Mucosa of rectum (tissue), 2 donors: ENCODE measurements at regions not wholly inside any gene's neighbourhood (a gene's known extent, or its start where the extent isn't known, plus 50 kb on each side); places are given as distances from the start of the nearest gene placed in this dataset.

Source experiments
- H3K27ac ChIP-seq, 2 donors: one replicate each; pipeline ENCODE4 v1.7.0; 2013; ENCODE audit warnings: inconsistent platforms in 2 of 2, low read depth in 2 of 2, low read length in 2 of 2
- H3K27me3 ChIP-seq, 2 donors: one replicate each; pipeline ENCODE4 v1.7.0; 2013; ENCODE audit warnings: low read length in 2 of 2; ENCODE audit not compliant: control insufficient read depth in 2 of 2, insufficient read depth in 2 of 2
- H3K36me3 ChIP-seq, 2 donors: one replicate each; pipeline ENCODE4 v1.7.0; 2013; ENCODE audit warnings: low read length in 2 of 2; ENCODE audit not compliant: control insufficient read depth in 2 of 2, insufficient read depth in 2 of 2
- H3K4me1 ChIP-seq, 2 donors: one replicate each; pipeline ENCODE4 v1.7.0; 2013; ENCODE audit warnings: low read length in 2 of 2, mild to moderate bottlenecking in 1 of 2; ENCODE audit not compliant: control insufficient read depth in 2 of 2, insufficient read depth in 2 of 2
- H3K4me3 ChIP-seq, 2 donors: one replicate each; pipeline ENCODE4 v1.7.0; 2013; ENCODE audit warnings: low read length in 2 of 2
- H3K9ac ChIP-seq, 2 donors: one replicate each; pipeline ENCODE4 v1.7.0; 2013; ENCODE audit warnings: low read length in 2 of 2, low read depth in 1 of 2, mild to moderate bottlenecking in 1 of 2
- H3K9me3 ChIP-seq, 2 donors: one replicate each; pipeline ENCODE4 v1.7.0; 2013; ENCODE audit warnings: low read length in 2 of 2; ENCODE audit not compliant: control insufficient read depth in 2 of 2
- donor health status: healthy.
- donor health status: Normal muscosa, but diverticular disease.

DNA sequence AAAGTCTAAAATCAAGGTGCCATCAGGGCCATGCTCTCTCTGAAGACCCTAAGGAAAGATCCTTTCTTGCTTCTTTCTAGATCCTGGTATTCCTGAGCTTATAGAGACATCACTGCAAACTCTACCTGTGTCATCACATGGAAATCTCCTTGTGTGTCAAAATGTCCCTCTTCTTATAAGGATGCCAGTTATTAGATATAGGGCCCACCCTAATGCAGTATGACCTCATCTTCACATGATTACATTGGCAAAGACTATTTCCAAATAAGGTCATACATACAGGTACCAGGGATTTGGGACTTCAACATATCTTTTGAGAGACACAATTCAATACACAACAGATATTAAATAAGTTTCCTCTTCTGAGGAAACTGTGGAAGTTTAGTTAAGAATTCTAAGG is 123.9 kb downstream of the UNC5CL start:
- H3K9ac ChIP-seq, result no peak overlapping the region
- H3K27ac ChIP-seq, result no peak overlapping the region
- no peaks in the 10 kb centered on the region for H3K27me3 ChIP-seq
- H3K4me3 ChIP-seq, result no peak overlapping the region
- H3K4me1 ChIP-seq, result peaks cover 0 to 5% of the 10 kb centered on the region in 2 donors
- no peaks in the 10 kb centered on the region for H3K9me3 ChIP-seq
- H3K36me3 ChIP-seq, result no peaks in the 10 kb centered on the region

DNA sequence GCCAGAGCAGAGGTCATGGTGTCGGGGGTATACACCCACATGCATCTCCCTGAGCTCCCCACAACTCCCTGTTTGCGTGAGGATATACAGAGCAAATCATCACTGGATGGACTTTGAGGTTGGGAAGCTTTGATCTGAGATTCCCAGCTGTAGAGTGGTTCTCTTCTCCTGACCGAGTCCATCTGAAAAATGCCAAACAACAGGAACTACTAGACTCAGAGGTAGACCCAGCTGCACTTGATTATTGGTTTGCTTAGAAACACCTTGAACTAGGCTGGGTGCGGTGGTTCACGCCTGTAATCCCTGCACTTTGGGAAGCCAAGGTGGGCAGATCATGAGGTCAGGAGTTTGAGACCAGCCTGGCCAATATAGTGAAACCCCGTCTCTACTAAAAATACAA is 125.0 kb downstream of the UNC5CL start:
- no peak overlapping the region for H3K9ac ChIP-seq
- H3K36me3 ChIP-seq, result no peaks in the 10 kb centered on the region
- H3K4me1 ChIP-seq, result peaks cover 0 to 5% of the 10 kb centered on the region in 2 donors
- no peaks in the 10 kb centered on the region for H3K9me3 ChIP-seq
- H3K27me3 ChIP-seq, result no peaks in the 10 kb centered on the region
- H3K4me3 ChIP-seq, result no peak overlapping the region
- no peak overlapping the region for H3K27ac ChIP-seq

- Histone ChIP-seq H3K4me1 (peaks cover 0 to 5% of the 10 kb centered on the region in 2 donors), H3K36me3 (no peaks in the 10 kb centered on the region), H3K27me3 (no peaks in the 10 kb centered on the region), H3K9me3 (no peaks in the 10 kb centered on the region), H3K4me3 (no peak overlapping the region), H3K27ac (peak overlapping the region; percentile 16 to 24), H3K9ac (no peak overlapping the region)
Observed at GRCh38 chr6:40912158-40912946, 126.7 kb downstream of the UNC5CL start.

DNA sequence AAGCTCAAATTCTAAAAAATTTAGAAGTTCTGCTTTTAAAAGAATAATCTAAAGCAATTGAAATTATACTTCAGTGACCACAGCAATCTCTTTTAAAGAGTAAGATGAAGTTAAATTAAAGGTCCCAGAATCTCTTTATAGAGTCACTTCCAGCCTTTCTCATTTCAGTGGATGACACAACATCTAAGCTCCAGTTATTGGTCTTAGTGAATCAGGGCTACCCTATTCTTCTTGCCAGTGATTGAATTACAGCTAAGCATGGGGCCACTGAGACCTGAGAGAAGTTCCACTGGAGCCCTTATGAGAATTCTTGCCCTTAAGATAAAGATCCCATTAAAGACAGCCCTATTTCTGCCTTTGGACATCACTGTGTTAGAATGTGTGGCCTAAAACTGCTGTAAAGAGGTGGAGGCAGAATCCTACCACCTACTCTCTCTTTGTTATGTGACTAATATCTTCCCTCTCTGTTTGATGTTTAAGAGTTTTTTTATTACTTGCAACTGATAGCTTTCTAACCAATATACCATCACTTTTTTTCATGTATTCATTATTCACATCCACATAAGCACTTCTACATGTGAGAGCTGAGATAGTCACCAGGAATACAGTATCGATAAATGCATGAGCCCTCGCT is 128.6 kb downstream of the UNC5CL start:
- peaks cover 0 to 5% of the 10 kb centered on the region in 2 donors for H3K4me1 ChIP-seq
- H3K9ac ChIP-seq, result no peak overlapping the region
- H3K9me3 ChIP-seq, result no peaks in the 10 kb centered on the region
- H3K36me3 ChIP-seq, result no peaks in the 10 kb centered on the region
- no peaks in the 10 kb centered on the region for H3K27me3 ChIP-seq
- no peak overlapping the region for H3K27ac ChIP-seq
- H3K4me3 ChIP-seq, result no peak overlapping the region

DNA sequence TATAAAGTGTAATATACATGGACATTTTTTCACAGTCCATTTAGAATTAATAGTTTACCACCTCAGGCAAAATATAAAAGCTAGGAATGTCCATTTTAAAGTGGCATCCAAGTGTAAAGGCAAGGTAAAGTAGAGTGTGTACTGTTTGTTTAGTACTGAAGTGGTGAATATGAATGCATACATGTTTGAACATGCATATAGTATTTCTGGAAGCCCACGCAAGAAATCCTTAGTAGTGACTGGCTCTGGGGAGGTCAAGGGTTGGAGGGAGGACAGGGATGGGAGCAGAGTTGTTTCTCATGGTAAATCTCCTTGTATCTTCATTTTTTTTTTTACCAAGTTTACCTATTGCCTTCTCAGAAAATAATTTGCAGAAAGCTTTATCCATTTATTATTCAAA is 129.2 kb downstream of the UNC5CL start:
- H3K36me3 ChIP-seq, result no peaks in the 10 kb centered on the region
- H3K9ac ChIP-seq, result no peak overlapping the region
- no peaks in the 10 kb centered on the region for H3K27me3 ChIP-seq
- no peaks in the 10 kb centered on the region for H3K9me3 ChIP-seq
- H3K27ac ChIP-seq, result no peak overlapping the region
- no peak overlapping the region for H3K4me3 ChIP-seq
- H3K4me1 ChIP-seq, result peaks cover 0 to 5% of the 10 kb centered on the region in 2 donors

DNA sequence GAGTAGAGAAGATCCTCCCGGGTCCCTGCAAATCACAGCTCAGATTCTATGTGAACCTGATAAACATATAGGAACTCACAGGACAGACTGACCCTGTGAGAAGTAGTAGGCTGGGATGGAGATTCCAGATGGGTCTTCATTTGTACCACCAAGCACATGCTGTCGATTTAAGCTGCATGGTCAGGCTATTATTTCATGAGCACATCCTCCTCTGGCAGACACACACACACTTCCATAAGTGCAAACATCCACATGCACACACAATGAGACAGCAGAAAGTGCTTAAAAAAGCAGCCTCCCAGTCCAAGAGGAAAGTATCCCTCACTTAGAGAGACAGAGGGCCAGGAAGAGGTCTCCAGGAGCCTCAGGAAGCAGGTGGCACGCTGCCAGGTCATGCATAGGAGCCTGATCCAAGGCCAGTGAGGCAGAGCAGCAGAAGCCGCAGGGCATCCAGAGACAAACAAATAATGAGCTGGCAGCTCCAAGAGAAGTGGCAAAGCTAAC is 131.8 kb downstream of the UNC5CL start:
- Histone ChIP-seq H3K27me3 (no peaks in the 10 kb centered on the region), H3K27ac (no peak overlapping the region), H3K4me1 (peaks cover 0 to 1% of the 10 kb centered on the region in 2 donors), H3K9me3 (no peaks in the 10 kb centered on the region), H3K36me3 (no peaks in the 10 kb centered on the region), H3K9ac (no peak overlapping the region), H3K4me3 (no peak overlapping the region)

DNA sequence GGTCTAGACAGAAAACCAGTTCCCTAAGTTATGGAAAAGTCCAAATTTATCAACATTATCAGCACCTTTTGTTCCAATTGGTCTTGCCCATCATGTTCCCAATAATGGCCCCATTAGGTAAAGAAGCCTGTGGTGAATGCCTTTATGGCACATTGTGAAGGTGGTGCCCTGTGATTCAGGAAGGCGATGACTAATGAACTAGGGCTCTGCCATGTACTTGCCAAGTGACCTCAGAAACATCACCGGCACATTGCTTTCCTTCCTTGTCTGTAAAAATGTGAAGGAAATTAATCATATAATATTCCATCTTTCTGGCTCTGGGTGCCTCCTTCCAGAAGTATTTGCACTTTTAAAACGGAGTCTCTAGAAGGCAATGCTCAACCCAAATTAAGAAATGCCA is 132.3 kb downstream of the UNC5CL start:
- Histone ChIP-seq H3K27me3 (no peaks in the 10 kb centered on the region), H3K9ac (no peak overlapping the region), H3K27ac (no peak overlapping the region), H3K36me3 (no peaks in the 10 kb centered on the region), H3K4me3 (no peak overlapping the region), H3K9me3 (no peaks in the 10 kb centered on the region), H3K4me1 (no peaks in the 10 kb centered on the region)

GRCh38 chr6:40904583-40905194 is 134.3 kb downstream of the UNC5CL start:
- H3K9me3 ChIP-seq, result no peaks in the 10 kb centered on the region
- H3K27me3 ChIP-seq, result no peaks in the 10 kb centered on the region
- H3K4me1 ChIP-seq, result no peaks in the 10 kb centered on the region
- no peak overlapping the region for H3K9ac ChIP-seq
- no peaks in the 10 kb centered on the region for H3K36me3 ChIP-seq
- H3K4me3 ChIP-seq, result no peak overlapping the region
- no peak overlapping the region for H3K27ac ChIP-seq

- no peaks in the 10 kb centered on the region for H3K4me1 ChIP-seq
- no peak overlapping the region for H3K27ac ChIP-seq
- no peaks in the 10 kb centered on the region for H3K27me3 ChIP-seq
- no peak overlapping the region for H3K9ac ChIP-seq
- H3K36me3 ChIP-seq, result no peaks in the 10 kb centered on the region
- H3K9me3 ChIP-seq, result no peaks in the 10 kb centered on the region
- no peak overlapping the region for H3K4me3 ChIP-seq
Observed at GRCh38 chr6:40903456-40903855, 135.6 kb downstream of the UNC5CL start.
